HEK293 (cell line): ENCODE measurements at regions not wholly inside any gene's neighbourhood (a gene's known extent, or its start where the extent isn't known, plus 50 kb on each side); places are given as distances from the start of the nearest gene placed in this dataset.

ENCODE experiments used
- MYNN ChIP-seq: fragments of 450-650 bp; formaldehyde crosslinking; IDR thresholded peaks from 2 replicates; pipeline ENCODE4 v1.5.1; 2016; ENCODE audit warnings: missing biosample characterization, missing genetic modification characterization, borderline replicate concordance
- TCF7L2 ChIP-seq: IDR thresholded peaks from 2 replicates; pipeline ENCODE4 v1.6.1; 2011; ENCODE audit warnings: low read depth, mild to moderate bottlenecking, inconsistent platforms, low read length, moderate library complexity, borderline replicate concordance
- ZNF169 ChIP-seq: fragments of 450-650 bp; formaldehyde crosslinking; IDR thresholded peaks from 2 replicates; pipeline ENCODE4 v1.5.1; 2016; ENCODE audit warnings: missing biosample characterization, missing genetic modification characterization
- ZNF37A ChIP-seq: fragments of 450-650 bp; IDR thresholded peaks from 2 replicates; pipeline ENCODE4 v1.5.1; 2018; ENCODE audit warnings: missing biosample characterization, missing genetic modification characterization
- TF ChIP-seq, protein P1 (sequence below): fragments of 450-650 bp; formaldehyde crosslinking; IDR thresholded peaks from 2 replicates; pipeline ENCODE4 v1.5.1; 2016; ENCODE audit warnings: missing biosample characterization, missing genetic modification characterization
- TF ChIP-seq, protein P2 (sequence below): fragments of 450-650 bp; formaldehyde crosslinking; IDR thresholded peaks from 2 replicates; pipeline ENCODE4 v1.5.1; 2016; ENCODE audit warnings: missing biosample characterization, missing genetic modification characterization
- TF ChIP-seq, protein P3 (sequence below): sonication (generic); formaldehyde crosslinking; IDR thresholded peaks from 2 replicates; pipeline ENCODE4 v1.8.1; 2022; ENCODE audit warnings: mild to moderate bottlenecking, moderate library complexity, missing genetic modification reagents
- TF ChIP-seq, protein P4 (sequence below): fragments of 450-650 bp; formaldehyde crosslinking; IDR thresholded peaks from 2 replicates; pipeline ENCODE4 v1.5.1; 2016; ENCODE audit warnings: missing biosample characterization, missing genetic modification characterization
- TF ChIP-seq, protein P5 (sequence below): fragments of 450-650 bp; formaldehyde crosslinking; IDR thresholded peaks from 2 replicates; pipeline ENCODE4 v1.5.1; 2016; ENCODE audit warnings: missing biosample characterization, missing genetic modification characterization, low read depth
- TF ChIP-seq, protein P6 (sequence below): fragments of 450-650 bp; formaldehyde crosslinking; IDR thresholded peaks from 2 replicates; pipeline ENCODE4 v1.5.1; 2016; ENCODE audit warnings: missing biosample characterization, missing genetic modification characterization

DNA sequence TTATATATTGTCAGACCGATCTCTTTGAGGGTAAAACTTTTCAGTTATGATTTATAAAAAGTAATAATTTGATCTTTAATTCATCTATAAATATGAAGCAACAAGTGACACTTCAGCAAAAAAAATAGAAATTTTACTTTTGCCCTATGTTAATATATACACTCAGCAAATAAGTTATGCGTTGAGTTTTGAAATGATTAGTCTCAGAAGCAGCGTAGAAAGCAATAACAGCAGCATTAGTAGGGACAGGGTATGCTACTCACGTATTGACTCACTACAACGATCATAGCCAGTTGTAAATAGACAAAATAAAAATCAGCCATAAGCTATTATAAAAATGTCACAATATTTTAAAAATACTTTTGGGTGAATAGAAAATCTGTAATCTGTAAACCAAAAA, 1229.2 kb downstream of the ADGRL3 start:
- TF ChIP-seq TCF7L2 (no peak), ZNF169 (tag by site-specific recombination) (no peak), MYNN (tag by site-specific recombination) (no peak), ZNF37A (tag by site-specific recombination) (no peak)
- TF ChIP-seq, protein P1, sequence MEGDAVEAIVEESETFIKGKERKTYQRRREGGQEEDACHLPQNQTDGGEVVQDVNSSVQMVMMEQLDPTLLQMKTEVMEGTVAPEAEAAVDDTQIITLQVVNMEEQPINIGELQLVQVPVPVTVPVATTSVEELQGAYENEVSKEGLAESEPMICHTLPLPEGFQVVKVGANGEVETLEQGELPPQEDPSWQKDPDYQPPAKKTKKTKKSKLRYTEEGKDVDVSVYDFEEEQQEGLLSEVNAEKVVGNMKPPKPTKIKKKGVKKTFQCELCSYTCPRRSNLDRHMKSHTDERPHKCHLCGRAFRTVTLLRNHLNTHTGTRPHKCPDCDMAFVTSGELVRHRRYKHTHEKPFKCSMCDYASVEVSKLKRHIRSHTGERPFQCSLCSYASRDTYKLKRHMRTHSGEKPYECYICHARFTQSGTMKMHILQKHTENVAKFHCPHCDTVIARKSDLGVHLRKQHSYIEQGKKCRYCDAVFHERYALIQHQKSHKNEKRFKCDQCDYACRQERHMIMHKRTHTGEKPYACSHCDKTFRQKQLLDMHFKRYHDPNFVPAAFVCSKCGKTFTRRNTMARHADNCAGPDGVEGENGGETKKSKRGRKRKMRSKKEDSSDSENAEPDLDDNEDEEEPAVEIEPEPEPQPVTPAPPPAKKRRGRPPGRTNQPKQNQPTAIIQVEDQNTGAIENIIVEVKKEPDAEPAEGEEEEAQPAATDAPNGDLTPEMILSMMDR (tag by site-specific recombination) = no peak
- TF ChIP-seq, protein P2, sequence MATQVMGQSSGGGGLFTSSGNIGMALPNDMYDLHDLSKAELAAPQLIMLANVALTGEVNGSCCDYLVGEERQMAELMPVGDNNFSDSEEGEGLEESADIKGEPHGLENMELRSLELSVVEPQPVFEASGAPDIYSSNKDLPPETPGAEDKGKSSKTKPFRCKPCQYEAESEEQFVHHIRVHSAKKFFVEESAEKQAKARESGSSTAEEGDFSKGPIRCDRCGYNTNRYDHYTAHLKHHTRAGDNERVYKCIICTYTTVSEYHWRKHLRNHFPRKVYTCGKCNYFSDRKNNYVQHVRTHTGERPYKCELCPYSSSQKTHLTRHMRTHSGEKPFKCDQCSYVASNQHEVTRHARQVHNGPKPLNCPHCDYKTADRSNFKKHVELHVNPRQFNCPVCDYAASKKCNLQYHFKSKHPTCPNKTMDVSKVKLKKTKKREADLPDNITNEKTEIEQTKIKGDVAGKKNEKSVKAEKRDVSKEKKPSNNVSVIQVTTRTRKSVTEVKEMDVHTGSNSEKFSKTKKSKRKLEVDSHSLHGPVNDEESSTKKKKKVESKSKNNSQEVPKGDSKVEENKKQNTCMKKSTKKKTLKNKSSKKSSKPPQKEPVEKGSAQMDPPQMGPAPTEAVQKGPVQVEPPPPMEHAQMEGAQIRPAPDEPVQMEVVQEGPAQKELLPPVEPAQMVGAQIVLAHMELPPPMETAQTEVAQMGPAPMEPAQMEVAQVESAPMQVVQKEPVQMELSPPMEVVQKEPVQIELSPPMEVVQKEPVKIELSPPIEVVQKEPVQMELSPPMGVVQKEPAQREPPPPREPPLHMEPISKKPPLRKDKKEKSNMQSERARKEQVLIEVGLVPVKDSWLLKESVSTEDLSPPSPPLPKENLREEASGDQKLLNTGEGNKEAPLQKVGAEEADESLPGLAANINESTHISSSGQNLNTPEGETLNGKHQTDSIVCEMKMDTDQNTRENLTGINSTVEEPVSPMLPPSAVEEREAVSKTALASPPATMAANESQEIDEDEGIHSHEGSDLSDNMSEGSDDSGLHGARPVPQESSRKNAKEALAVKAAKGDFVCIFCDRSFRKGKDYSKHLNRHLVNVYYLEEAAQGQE (tag by site-specific recombination) = no peak
- TF ChIP-seq, protein P3, sequence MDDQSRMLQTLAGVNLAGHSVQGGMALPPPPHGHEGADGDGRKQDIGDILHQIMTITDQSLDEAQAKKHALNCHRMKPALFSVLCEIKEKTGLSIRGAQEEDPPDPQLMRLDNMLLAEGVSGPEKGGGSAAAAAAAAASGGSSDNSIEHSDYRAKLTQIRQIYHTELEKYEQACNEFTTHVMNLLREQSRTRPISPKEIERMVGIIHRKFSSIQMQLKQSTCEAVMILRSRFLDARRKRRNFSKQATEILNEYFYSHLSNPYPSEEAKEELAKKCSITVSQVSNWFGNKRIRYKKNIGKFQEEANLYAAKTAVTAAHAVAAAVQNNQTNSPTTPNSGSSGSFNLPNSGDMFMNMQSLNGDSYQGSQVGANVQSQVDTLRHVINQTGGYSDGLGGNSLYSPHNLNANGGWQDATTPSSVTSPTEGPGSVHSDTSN (CRISPR knock-in tag) = no peak
- TF ChIP-seq, protein P4, sequence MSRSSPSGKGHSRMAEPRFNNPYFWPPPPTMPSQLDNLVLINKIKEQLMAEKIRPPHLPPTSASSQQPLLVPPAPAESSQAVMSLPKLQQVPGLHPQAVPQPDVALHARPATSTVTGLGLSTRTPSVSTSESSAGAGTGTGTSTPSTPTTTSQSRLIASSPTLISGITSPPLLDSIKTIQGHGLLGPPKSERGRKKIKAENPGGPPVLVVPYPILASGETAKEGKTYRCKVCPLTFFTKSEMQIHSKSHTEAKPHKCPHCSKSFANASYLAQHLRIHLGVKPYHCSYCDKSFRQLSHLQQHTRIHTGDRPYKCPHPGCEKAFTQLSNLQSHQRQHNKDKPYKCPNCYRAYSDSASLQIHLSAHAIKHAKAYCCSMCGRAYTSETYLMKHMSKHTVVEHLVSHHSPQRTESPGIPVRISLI (tag by site-specific recombination) = no peak
- TF ChIP-seq, protein P5, sequence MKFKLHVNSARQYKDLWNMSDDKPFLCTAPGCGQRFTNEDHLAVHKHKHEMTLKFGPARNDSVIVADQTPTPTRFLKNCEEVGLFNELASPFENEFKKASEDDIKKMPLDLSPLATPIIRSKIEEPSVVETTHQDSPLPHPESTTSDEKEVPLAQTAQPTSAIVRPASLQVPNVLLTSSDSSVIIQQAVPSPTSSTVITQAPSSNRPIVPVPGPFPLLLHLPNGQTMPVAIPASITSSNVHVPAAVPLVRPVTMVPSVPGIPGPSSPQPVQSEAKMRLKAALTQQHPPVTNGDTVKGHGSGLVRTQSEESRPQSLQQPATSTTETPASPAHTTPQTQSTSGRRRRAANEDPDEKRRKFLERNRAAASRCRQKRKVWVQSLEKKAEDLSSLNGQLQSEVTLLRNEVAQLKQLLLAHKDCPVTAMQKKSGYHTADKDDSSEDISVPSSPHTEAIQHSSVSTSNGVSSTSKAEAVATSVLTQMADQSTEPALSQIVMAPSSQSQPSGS (tag by site-specific recombination) = no peak
- TF ChIP-seq, protein P6, sequence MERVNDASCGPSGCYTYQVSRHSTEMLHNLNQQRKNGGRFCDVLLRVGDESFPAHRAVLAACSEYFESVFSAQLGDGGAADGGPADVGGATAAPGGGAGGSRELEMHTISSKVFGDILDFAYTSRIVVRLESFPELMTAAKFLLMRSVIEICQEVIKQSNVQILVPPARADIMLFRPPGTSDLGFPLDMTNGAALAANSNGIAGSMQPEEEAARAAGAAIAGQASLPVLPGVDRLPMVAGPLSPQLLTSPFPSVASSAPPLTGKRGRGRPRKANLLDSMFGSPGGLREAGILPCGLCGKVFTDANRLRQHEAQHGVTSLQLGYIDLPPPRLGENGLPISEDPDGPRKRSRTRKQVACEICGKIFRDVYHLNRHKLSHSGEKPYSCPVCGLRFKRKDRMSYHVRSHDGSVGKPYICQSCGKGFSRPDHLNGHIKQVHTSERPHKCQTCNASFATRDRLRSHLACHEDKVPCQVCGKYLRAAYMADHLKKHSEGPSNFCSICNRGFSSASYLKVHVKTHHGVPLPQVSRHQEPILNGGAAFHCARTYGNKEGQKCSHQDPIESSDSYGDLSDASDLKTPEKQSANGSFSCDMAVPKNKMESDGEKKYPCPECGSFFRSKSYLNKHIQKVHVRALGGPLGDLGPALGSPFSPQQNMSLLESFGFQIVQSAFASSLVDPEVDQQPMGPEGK (tag by site-specific recombination) = no peak
